Natural killer cell treated with Interleukin-12 subunit alpha and Interleukin-12 subunit beta and Interleukin-15 and Interleukin-18, amount 100 ng/mL, for 72 hours (primary cell): ENCODE measurements at regions not wholly inside any gene's neighbourhood (a gene's known extent, or its start where the extent isn't known, plus 50 kb on each side); places are given as distances from the start of the nearest gene placed in this dataset.
"Not testable (repeated sequence)": the region's sequence is repeated elsewhere in the genome, so short reads cannot be mapped to it uniquely, and the experiment has no call there.

ENCODE experiments used
- ATAC-seq, 2 donors: fragments of 150-1000 bp; cut with Tn5 transposase in 1 of 2; sonication (Bioruptor Pico), chemical (Tn5 transposase) in 1 of 2; 2 replicates each; pipeline ENCODE4 v1.10.0; 2021
- DNase-seq: peaks from one replicate; pipeline ENCODE4 v3.0.0; 2022; ENCODE audit warnings: low spot score
- H3K27ac Mint-ChIP-seq, 2 donors: 1 replicate in 1 of 2; 2 replicates in 1 of 2; pipeline ENCODE4 v1.8.0; 2022; ENCODE audit warnings: mixed read lengths in 2 of 2, mild to moderate bottlenecking in 1 of 2, moderate library complexity in 1 of 2
- H3K27me3 Mint-ChIP-seq, 2 donors: 1 replicate in 1 of 2; 2 replicates in 1 of 2; pipeline ENCODE4 v1.8.0; 2022; ENCODE audit warnings: mixed read lengths in 2 of 2
- H3K36me3 Mint-ChIP-seq: one replicate; pipeline ENCODE4 v1.8.0; 2022; ENCODE audit warnings: mixed read lengths
- H3K4me1 Mint-ChIP-seq, 2 donors: 1 replicate in 1 of 2; 2 replicates in 1 of 2; pipeline ENCODE4 v1.8.0; 2022; ENCODE audit warnings: low read depth in 2 of 2, mixed read lengths in 2 of 2, mild to moderate bottlenecking in 1 of 2
- H3K4me3 Mint-ChIP-seq: one replicate; pipeline ENCODE4 v1.8.0; 2022; ENCODE audit warnings: mixed read lengths
- H3K9me3 Mint-ChIP-seq: 2 replicates; pipeline ENCODE4 v1.8.0; 2022; ENCODE audit warnings: mixed read lengths

DNA sequence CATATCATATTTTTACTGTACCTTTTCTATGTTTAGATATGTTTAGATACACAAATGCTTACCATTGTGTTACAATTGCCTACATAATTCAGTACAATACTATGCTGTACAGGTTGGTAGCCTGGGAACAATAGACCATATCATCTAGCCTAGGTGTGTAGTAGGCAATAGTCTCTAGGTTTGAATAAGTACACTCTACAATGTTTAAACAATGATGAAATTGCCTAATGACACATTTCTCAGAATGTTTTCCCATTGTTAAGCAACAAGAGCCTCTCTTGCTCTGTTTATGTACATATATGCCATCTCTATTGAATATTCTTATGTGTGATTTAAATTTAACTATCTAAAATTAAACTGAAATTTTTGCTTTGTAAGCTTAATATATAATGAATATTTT lies 209.6 kb upstream of the ST8SIA4 start:
- ATAC-seq, result no peak
- peaks cover 0 to 10% of the 10 kb centered on the region in 2 donors for H3K27me3 Mint-ChIP-seq
- DNase-seq, result no peak
- H3K27ac Mint-ChIP-seq, result no peak overlapping the region
- H3K4me3 Mint-ChIP-seq, result no peak overlapping the region
- no peaks in the 10 kb centered on the region for H3K4me1 Mint-ChIP-seq
- no peaks in the 10 kb centered on the region for H3K36me3 Mint-ChIP-seq
- H3K9me3 Mint-ChIP-seq, result peaks cover 9% of the 10 kb centered on the region

GRCh38 chr5:101103874-101104273 lies 200.8 kb upstream of the ST8SIA4 start:
- no peak for DNase-seq
- ATAC-seq, result no peak
- no peaks in the 10 kb centered on the region for H3K9me3 Mint-ChIP-seq
- H3K4me3 Mint-ChIP-seq, result no peak overlapping the region
- H3K27ac Mint-ChIP-seq, result no peak overlapping the region
- no peaks in the 10 kb centered on the region for H3K27me3 Mint-ChIP-seq
- no peaks in the 10 kb centered on the region for H3K36me3 Mint-ChIP-seq
- no peaks in the 10 kb centered on the region for H3K4me1 Mint-ChIP-seq

GRCh38 chr5:101102506-101102905 lies 199.4 kb upstream of the ST8SIA4 start:
- no peak overlapping the region for H3K4me3 Mint-ChIP-seq
- H3K27me3 Mint-ChIP-seq, result no peaks in the 10 kb centered on the region
- no peak for DNase-seq
- H3K27ac Mint-ChIP-seq, result no peak overlapping the region
- no peaks in the 10 kb centered on the region for H3K36me3 Mint-ChIP-seq
- no peaks in the 10 kb centered on the region for H3K4me1 Mint-ChIP-seq
- ATAC-seq, result no peak
- H3K9me3 Mint-ChIP-seq, result no peaks in the 10 kb centered on the region

- peaks cover 0 to 3% of the 10 kb centered on the region in 2 donors for H3K27me3 Mint-ChIP-seq
- H3K4me1 Mint-ChIP-seq, result no peaks in the 10 kb centered on the region
- H3K27ac Mint-ChIP-seq, result no peak overlapping the region
- ATAC-seq (no peak), DNase-seq (no peak)
- no peaks in the 10 kb centered on the region for H3K36me3 Mint-ChIP-seq
- no peak overlapping the region for H3K4me3 Mint-ChIP-seq
- no peaks in the 10 kb centered on the region for H3K9me3 Mint-ChIP-seq
Measured at GRCh38 chr5:101091902-101092301, 188.8 kb upstream of the ST8SIA4 start.

DNA sequence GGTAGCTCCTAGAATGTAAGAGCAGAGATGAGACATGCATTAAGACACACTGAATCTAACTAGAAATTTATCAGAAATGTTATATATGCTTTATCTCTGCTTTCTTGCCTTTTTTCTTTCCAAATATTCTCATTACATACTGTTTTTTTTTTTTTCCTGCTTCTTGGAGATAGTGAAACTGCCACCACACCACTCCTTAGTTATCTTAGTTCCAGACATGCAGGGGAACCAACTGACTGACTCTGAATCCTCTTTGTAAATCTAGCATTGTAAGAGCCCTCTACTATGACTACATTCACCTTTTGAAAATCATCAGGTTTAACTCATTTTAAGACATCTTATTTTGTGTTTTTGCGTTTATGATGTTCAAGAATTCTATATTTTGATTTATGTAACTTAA lies 181.3 kb upstream of the ST8SIA4 start:
- Mint-ChIP-seq H3K4me3 (no peak overlapping the region), H3K27ac (no peak overlapping the region), H3K9me3 (no peaks in the 10 kb centered on the region), H3K27me3 (peaks cover 3 to 4% of the 10 kb centered on the region in 2 donors), H3K36me3 (no peaks in the 10 kb centered on the region), H3K4me1 (no peaks in the 10 kb centered on the region)
- DNase-seq (no peak), ATAC-seq (no peak)

DNA sequence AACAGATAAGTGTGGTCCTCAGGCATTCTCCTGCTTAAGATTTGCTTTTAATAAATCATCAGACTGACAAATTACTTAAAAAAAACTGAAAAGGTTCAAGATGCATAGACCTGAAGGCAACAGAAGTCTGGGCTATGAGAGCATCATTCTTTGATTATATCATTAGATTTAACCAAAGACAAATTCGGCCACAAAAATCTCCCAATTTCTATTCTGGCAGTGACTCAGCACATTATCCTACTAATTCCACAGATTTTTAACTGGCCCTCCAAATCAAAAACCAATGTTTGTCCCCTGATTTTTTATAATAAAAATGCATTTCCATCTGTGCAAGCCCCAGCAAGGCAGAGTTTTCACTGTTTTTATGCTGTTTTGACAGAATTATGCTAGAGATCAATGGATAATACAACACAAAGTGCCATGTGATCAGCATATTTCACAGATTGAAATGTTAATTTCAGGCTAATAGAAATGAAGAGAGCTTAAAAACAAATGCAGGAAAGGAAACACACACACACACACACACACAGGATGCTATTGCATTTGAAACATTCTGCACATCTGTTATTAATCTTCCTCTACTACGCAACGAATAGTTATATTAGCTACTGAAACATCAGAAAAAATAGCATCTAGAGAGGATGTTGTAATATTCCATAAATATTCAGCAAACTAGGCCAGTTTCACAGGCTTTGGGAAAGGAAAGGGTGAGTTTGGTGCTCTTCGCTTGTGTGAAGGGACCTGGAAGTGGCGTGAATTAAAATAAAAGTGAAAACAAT lies 177.6 kb upstream of the ST8SIA4 start:
- no peaks in the 10 kb centered on the region for H3K36me3 Mint-ChIP-seq
- no peaks in the 10 kb centered on the region for H3K9me3 Mint-ChIP-seq
- H3K4me3 Mint-ChIP-seq, result no peak overlapping the region
- no peaks in the 10 kb centered on the region for H3K4me1 Mint-ChIP-seq
- ATAC-seq, result no peak
- H3K27me3 Mint-ChIP-seq, result peaks cover 3 to 4% of the 10 kb centered on the region in 2 donors
- no peak overlapping the region for H3K27ac Mint-ChIP-seq
- DNase-seq, result no peak

DNA sequence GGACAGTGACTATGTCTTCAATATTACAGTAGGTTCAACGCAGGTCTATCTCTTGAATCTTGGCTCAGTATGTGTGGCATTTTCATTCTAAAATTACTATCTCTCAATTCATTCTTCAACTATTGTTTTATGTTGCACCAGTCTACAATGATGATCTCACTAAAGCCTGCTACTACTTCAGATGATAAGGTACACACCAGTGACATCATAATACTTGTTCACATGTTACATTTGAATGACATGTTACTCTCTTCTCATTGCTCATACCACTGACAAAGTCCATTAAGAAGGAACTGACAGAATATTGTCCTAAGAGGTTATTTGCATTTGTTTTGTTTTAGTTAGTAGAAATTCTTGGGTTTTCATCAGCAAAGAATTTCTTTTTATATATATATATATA lies 165.2 kb upstream of the ST8SIA4 start:
- no peaks in the 10 kb centered on the region for H3K4me1 Mint-ChIP-seq
- H3K4me3 Mint-ChIP-seq, result no peak overlapping the region
- peaks cover 1 to 6% of the 10 kb centered on the region in 2 donors for H3K27me3 Mint-ChIP-seq
- no peak overlapping the region for H3K27ac Mint-ChIP-seq
- no peaks in the 10 kb centered on the region for H3K9me3 Mint-ChIP-seq
- peaks cover under 1% of the 10 kb centered on the region for H3K36me3 Mint-ChIP-seq
- ATAC-seq (no peak), DNase-seq (no peak)

DNA sequence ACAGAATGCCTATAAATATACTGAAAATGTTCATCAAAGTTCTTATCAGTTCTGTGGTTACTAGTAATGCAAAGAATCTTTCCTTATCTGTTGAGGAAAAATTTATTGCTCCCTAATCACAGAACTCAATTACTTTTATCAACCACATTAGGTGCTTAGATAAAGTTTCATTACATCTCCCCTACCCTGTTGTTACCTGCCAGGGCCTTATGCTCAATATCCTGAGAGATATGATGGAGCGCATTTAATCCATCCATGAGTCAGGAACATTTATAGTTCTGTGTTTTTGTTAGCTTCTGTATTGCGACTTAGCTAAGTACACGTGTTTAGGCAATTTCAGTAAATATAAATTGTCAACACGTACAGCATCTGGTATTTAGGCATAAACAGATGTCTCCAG lies 164.3 kb upstream of the ST8SIA4 start:
- no peaks in the 10 kb centered on the region for H3K4me1 Mint-ChIP-seq
- H3K9me3 Mint-ChIP-seq, result no peaks in the 10 kb centered on the region

GRCh38 chr5:101062902-101063301 lies 159.8 kb upstream of the ST8SIA4 start:
- Mint-ChIP-seq H3K4me1 (no peaks in the 10 kb centered on the region), H3K27me3 (peaks cover 6 to 11% of the 10 kb centered on the region in 2 donors), H3K27ac (no peak overlapping the region), H3K36me3 (peaks cover 6% of the 10 kb centered on the region), H3K4me3 (no peak overlapping the region), H3K9me3 (peaks cover 9% of the 10 kb centered on the region)
- ATAC-seq (no peak), DNase-seq (no peak)

More for the DNA sequence above, 164.3 kb upstream of the ST8SIA4 start:
- no peak overlapping the region for H3K4me3 Mint-ChIP-seq
- H3K27ac Mint-ChIP-seq, result no peak overlapping the region
- DNase-seq (no peak), ATAC-seq (no peak)
- peaks cover 6% of the 10 kb centered on the region in 2 donors for H3K27me3 Mint-ChIP-seq
- peaks cover 6% of the 10 kb centered on the region for H3K36me3 Mint-ChIP-seq

DNA sequence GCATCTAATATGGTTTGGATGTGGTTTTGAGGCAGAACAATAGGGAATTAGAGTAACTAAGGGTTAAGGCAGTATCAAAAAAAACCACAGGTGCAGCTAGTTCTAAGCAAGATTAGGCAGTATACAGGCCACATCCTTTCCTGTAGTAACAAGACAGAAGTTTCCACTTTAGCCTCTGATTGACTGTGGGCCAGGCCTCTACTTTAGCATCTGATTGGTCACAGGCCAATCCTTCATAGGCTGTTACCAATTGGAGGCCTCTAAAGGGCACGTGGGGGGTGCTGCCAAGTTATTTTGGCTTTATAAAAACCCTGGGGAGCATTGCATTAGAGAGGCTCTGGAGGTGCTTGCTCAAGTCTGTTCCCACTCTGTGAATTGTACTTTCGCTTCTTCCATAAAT lies 144.1 kb upstream of the ST8SIA4 start:
- DNase-seq (no peak), ATAC-seq (no peak)
- no peaks in the 10 kb centered on the region for H3K4me1 Mint-ChIP-seq
- no peaks in the 10 kb centered on the region for H3K36me3 Mint-ChIP-seq
- no peaks in the 10 kb centered on the region for H3K27me3 Mint-ChIP-seq
- H3K4me3 Mint-ChIP-seq, result no peak overlapping the region
- H3K9me3 Mint-ChIP-seq, result no peaks in the 10 kb centered on the region
- H3K27ac Mint-ChIP-seq, result no peak overlapping the region

DNA sequence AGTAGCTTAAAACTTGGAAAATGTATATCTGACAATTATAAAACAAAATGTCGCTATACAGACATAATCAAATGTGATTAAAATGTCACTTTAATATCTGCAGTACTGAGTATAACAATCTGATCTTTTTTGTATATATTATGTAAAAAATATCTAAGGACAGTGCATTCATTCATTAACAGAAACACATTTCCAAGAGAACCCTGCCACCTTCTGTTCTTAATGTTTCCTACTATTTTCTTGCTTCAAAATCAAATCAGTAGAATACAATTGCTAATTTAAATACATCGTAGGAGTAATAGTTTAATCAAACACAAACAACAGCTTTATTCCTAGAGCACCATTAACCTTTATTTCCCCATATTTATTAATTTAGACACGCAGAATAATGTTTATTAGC lies 142.6 kb upstream of the ST8SIA4 start:
- no peaks in the 10 kb centered on the region for H3K36me3 Mint-ChIP-seq
- DNase-seq (no peak), ATAC-seq (no peak)
- no peaks in the 10 kb centered on the region for H3K9me3 Mint-ChIP-seq
- no peaks in the 10 kb centered on the region for H3K4me1 Mint-ChIP-seq
- H3K4me3 Mint-ChIP-seq, result no peak overlapping the region
- H3K27me3 Mint-ChIP-seq, result no peaks in the 10 kb centered on the region
- H3K27ac Mint-ChIP-seq, result no peak overlapping the region

DNA sequence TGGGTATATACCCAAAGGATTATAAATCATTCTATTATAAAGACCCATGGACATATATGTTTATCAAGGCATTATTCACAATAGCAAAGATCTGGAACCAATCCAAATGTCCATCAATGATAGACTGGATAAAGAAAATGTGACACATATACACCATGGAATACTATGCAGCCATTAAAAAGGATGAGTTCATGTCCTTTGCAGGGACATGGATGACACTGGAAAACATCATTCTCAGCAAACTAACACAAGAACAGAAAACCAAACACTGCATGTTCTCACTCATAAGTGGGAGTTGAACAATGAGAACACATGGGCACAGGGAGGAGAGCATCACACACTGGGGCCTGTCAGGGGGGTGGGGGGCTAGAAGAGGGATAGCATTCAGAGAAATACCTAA lies 136.9 kb upstream of the ST8SIA4 start:
- ATAC-seq, H3K4me1 Mint-ChIP-seq, H3K27me3 Mint-ChIP-seq, H3K9me3 Mint-ChIP-seq, DNase-seq, H3K4me3 Mint-ChIP-seq, H3K27ac Mint-ChIP-seq, H3K36me3 Mint-ChIP-seq: not testable (repeated sequence)

DNA sequence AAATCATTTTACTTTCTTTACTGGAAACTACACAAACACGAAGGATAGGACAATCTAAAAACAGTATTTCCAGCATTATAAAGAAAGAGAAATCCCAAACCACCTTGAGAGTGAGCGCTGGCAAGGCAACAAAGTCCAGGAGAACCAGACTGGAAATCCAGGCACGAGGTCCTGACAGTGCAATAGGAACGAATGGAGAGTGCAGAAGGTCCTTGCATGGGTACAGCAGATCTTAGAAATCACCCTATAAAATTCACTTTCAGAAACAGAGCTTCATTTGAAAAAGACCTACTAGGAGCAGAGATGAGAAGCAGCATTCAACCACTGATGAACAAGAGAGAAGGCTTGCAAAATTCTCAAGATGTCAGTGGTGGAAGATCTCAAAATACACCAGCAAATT lies 133.7 kb upstream of the ST8SIA4 start:
- H3K4me3 Mint-ChIP-seq, result no peak overlapping the region
- no peak for DNase-seq
- peaks cover 4% of the 10 kb centered on the region for H3K36me3 Mint-ChIP-seq
- no peak overlapping the region for H3K27ac Mint-ChIP-seq
- H3K4me1 Mint-ChIP-seq, result no peaks in the 10 kb centered on the region
- H3K27me3 Mint-ChIP-seq, result peaks cover 0 to 7% of the 10 kb centered on the region in 2 donors
- H3K9me3 Mint-ChIP-seq, result peaks cover 2% of the 10 kb centered on the region
- ATAC-seq, result no peak

DNA sequence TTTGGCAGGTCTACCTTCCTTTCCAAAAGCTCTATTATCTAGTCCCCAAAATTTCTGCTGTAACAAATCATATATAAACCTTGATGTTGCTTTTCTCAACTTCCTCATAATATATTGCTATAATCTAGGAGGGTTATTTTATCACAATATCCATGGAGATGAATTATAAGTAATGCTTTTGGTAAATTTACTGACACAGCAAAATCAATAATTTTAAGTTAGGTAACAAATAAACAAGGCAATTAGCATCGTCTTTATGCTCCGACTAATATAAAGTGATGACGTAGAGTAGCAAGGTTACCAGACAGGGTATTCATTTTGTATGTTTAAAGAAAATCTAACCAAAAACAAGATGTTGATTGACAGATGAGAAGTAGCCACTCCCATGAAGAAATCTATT lies 132.3 kb upstream of the ST8SIA4 start:
- DNase-seq, result no peak
- H3K27me3 Mint-ChIP-seq, result peaks cover 0 to 7% of the 10 kb centered on the region in 2 donors

DNA sequence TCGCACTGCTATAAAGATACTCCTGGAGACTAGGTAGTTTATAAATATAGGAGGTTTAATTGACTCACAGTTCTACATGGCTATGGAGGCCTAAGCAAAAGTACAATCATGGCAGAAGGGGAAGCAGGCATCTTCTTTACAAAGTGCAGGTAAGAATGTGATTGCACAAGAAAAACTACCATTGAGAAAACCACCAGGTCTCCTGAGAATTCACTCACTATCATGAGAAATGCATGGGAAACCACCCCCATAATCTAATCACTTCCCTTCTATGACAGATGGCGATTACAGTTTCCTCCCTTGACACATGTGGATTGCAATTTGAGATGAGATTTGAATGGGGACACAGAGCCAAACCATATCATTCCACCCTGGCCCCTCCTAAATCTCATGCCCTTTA lies 121.2 kb upstream of the ST8SIA4 start:
- no peak for ATAC-seq
- Mint-ChIP-seq H3K27ac (no peak overlapping the region), H3K36me3 (peaks cover 7% of the 10 kb centered on the region)

More for the DNA sequence above, 132.3 kb upstream of the ST8SIA4 start:
- ATAC-seq, result no peak
- Mint-ChIP-seq H3K4me1 (no peaks in the 10 kb centered on the region), H3K36me3 (peaks cover 4% of the 10 kb centered on the region), H3K27ac (no peak overlapping the region), H3K4me3 (no peak overlapping the region), H3K9me3 (peaks cover 2% of the 10 kb centered on the region)

More for the DNA sequence above, 121.2 kb upstream of the ST8SIA4 start:
- no peak overlapping the region for H3K4me3 Mint-ChIP-seq
- no peak for DNase-seq
- H3K4me1 Mint-ChIP-seq, result no peaks in the 10 kb centered on the region
- no peaks in the 10 kb centered on the region for H3K9me3 Mint-ChIP-seq
- H3K27me3 Mint-ChIP-seq, result peaks cover 0 to 15% of the 10 kb centered on the region in 2 donors
